Psoas muscle (tissue), 7 donors: ENCODE measurements at regions not wholly inside any gene's neighbourhood (a gene's known extent, or its start where the extent isn't known, plus 50 kb on each side); places are given as distances from the start of the nearest gene placed in this dataset.

Experiments
- ATAC-seq, 4 donors: fragments of 200-7000 bp; cut with Tn5 transposase; one replicate each; pipeline ENCODE4 v1.9.1; 2020; ENCODE audit warnings: moderate library complexity in 3 of 4, mild to moderate bottlenecking in 2 of 4
- DNase-seq, 2 donors: peaks; one replicate each; pipeline ENCODE4 v3.0.0-alpha.2; 2020
- H3K27ac ChIP-seq: fragments of 200-600 bp; one replicate; pipeline ENCODE4 v1.8.0; 2022
- H3K27me3 ChIP-seq, 3 donors: fragments of 200-600 bp in 1 of 3; one replicate each; pipeline versions ENCODE4 v1.6.1 to v1.8.0; 2013 to 2022; ENCODE audit warnings: low read length in 2 of 3, mild to moderate bottlenecking in 2 of 3, moderate library complexity in 1 of 3; ENCODE audit not compliant: insufficient read depth in 3 of 3
- H3K36me3 ChIP-seq, 2 donors: fragments of 200-600 bp in 1 of 2; one replicate each; pipeline versions ENCODE4 v1.6.1 to v1.8.0; 2013 to 2022; ENCODE audit warnings: low read depth in 1 of 2, mild to moderate bottlenecking in 1 of 2, moderate library complexity in 1 of 2; ENCODE audit not compliant: insufficient read depth in 1 of 2
- H3K4me1 ChIP-seq: fragments of 200-600 bp; one replicate; pipeline ENCODE4 v1.8.0; 2022
- H3K4me3 ChIP-seq: fragments of 200-600 bp; one replicate; pipeline ENCODE4 v1.8.0; 2022; ENCODE audit warnings: mild to moderate bottlenecking
- H3K9me3 ChIP-seq: fragments of 200-600 bp; one replicate; pipeline ENCODE4 v1.8.0; 2022
- WGBS, 3 donors: extraction: QIAGEN DNeasy Blood & Tissue Kit; methylation state at CpG; one replicate each; pipeline versions ENCODE4 v1.1.6 to v1.1.7; 2013; 5-methylcytosine and 5-hydroxymethylcytosine counted together
- intact Hi-C, 2 donors: fragments of 100-400 bp; cut with DNase I; formaldehyde crosslinking; loops; one replicate each; pipeline versions ENCODE4 v1.11.0 to v1.14.2; 2022
- TF ChIP-seq, protein P1 (sequence below): fragments of 200-600 bp; IDR thresholded peaks from one replicate; pipeline ENCODE4 v1.8.0; 2022; ENCODE audit warnings: antibody characterized with exemption
- donor health status: healthy with polysubstance abuse.
- donor health status: DM: no; HTN: no; CAD: no; lungs with moderate emphysema.
- donor health status: Bipolar disorder and iron deficiency.
- donor health status: healthy.
- donor health status: DM: yes; HTN: yes; CAD: no.
- donor health status: DM: no; HTN: no; CAD: no.
- donor health status: DM: yes; HTN: yes; CAD: no.

DNA sequence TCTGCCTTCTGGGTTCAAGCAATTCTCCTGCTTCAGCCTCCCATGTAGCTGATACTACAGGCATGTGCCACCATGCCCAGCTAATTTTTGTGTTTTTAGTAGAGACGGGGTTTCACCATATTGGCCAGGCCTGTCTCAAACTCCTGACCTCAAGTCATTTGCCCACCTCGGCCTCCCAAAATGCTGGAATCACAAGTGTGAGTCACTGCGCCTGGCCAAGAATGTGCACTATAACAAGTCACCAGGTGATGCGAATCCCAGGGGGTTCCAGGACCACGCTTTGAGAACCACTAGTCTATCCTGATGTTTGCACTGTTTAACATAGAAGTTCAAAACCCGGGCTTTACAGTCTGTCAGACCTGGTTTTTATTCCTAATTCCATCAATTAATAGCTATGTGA is 144.8 kb downstream of the SUCLG1 start:
- intact Hi-C loops, result no loop called here
- DNase-seq (no peak), ATAC-seq (no peak)
- WGBS, 3 donors, result 92 to 93% (median 93%) methylated on average over 6 of the region's 6 CpGs
- Histone ChIP-seq H3K27ac (no peak overlapping the region), H3K9me3 (no peaks in the 10 kb centered on the region), H3K36me3 (no peaks in the 10 kb centered on the region), H3K4me1 (no peaks in the 10 kb centered on the region), H3K27me3 (peaks cover 0 to 3% (median 0%) of the 10 kb centered on the region in 3 donors), H3K4me3 (no peak overlapping the region)
- TF ChIP-seq, protein P1, sequence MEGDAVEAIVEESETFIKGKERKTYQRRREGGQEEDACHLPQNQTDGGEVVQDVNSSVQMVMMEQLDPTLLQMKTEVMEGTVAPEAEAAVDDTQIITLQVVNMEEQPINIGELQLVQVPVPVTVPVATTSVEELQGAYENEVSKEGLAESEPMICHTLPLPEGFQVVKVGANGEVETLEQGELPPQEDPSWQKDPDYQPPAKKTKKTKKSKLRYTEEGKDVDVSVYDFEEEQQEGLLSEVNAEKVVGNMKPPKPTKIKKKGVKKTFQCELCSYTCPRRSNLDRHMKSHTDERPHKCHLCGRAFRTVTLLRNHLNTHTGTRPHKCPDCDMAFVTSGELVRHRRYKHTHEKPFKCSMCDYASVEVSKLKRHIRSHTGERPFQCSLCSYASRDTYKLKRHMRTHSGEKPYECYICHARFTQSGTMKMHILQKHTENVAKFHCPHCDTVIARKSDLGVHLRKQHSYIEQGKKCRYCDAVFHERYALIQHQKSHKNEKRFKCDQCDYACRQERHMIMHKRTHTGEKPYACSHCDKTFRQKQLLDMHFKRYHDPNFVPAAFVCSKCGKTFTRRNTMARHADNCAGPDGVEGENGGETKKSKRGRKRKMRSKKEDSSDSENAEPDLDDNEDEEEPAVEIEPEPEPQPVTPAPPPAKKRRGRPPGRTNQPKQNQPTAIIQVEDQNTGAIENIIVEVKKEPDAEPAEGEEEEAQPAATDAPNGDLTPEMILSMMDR, result no peak

DNA sequence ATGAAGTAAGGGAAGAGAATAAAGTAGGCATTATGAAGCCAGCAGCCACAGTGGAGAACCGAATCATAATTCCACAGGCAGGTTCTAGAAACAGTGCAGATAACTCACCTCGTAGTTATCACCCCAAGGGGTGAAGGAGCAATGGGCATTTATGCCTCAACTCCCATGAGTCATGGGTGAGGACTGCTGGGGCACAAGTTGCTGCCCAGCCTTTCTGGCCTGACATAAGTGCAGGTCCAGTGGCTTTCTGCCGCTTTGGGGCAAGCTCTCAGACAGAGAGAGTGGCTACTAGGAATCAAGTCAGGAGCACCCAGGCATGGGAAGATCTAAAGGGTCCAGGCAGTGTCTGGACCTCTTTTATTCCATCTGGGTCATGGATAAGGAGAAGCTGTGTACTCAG is 149.8 kb downstream of the SUCLG1 start:
- ATAC-seq, result no peak
- intact Hi-C loops, result loop anchor here in 1 of 2 donors (5.0 kb wide), 1 partner anchor 287 kb away; no protein-coding TSS in a partner anchor
- WGBS, 3 donors, result 75 to 83% (median 82%) methylated on average over 3 of the region's 3 CpGs

DNA sequence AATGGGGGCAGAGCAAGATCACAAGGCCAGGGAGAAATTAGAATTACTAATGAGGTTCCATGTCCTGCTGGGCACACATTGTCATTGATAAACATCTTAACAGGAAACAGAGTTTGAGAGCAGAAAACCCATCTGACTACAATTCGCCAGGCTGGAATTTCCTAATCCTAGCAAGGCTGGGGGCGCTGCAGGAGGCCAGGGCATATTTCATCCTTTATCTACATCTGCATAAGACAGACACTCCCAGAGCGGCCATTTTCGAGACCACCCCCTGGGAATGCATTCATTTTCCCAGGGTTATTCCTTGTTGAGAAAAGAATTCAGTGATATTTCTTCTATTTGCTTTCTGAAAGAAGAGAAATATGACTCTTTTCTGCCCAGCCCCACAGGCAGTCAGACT is 152.7 kb downstream of the SUCLG1 start:
- H3K27ac ChIP-seq, result no peak overlapping the region
- intact Hi-C loops, result loop anchor here in 1 of 2 donors (5.0 kb wide), 1 partner anchor 284 kb away; no protein-coding TSS in a partner anchor
- 81 to 85% (median 84%) methylated on average over 4 of the region's 4 CpGs for WGBS, 3 donors
- H3K9me3 ChIP-seq, result no peaks in the 10 kb centered on the region
- no peaks in the 10 kb centered on the region for H3K36me3 ChIP-seq
- H3K4me3 ChIP-seq, result no peak overlapping the region
- TF ChIP-seq, protein P1, result no peak
- ATAC-seq (no peak), DNase-seq (no peak)
- H3K4me1 ChIP-seq, result no peaks in the 10 kb centered on the region
- peaks cover 0 to 2% (median 2%) of the 10 kb centered on the region in 3 donors for H3K27me3 ChIP-seq

More for the DNA sequence above, 149.8 kb downstream of the SUCLG1 start:
- H3K36me3 ChIP-seq, result no peaks in the 10 kb centered on the region
- no peak overlapping the region for H3K27ac ChIP-seq
- no peaks in the 10 kb centered on the region for H3K4me1 ChIP-seq
- no peaks in the 10 kb centered on the region for H3K9me3 ChIP-seq
- TF ChIP-seq, protein P1, result no peak
- no peak overlapping the region for H3K4me3 ChIP-seq
- no peak for DNase-seq
- peaks cover 0 to 2% (median 2%) of the 10 kb centered on the region in 3 donors for H3K27me3 ChIP-seq

DNA sequence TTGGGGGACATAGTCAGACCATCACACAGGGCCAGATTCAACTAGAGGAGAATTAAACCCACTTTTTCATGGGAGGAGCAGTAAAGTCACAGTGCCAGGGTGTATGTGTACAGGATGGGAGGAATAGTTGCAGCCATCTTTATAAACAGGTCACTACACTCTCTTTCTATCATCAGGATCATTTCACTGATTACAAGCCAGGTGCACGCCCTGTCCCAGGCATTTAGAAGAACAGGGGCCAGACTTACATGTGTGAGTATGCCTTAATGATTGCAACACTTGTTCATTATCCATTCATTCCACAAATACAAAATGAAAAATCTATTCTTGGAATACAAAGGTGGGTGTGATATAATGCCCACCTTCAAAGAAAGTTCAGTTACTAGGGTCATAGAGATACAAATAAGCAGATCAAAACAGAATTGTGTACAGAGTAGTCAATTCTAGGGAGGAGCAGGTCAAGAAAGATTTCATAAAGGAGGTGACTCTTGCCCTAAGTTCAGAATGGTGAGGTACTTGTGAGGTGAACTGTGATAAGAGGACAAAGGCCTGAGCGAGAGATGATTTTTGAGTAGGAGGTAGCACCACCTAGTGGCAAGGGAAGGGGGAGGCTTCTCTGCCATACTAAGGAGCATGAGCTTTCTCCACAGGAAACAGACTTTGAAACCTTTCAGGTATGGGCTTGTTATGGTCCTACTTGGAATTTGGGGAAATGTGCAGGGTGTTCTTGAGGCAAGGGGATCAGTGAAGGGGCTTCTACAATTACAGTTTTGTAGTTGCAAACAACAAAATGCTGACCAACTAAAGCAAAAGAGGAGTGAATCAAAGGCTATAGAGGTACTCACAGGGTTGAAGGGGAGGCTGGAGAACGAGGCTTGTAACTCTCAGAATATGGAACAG is 156.3 kb downstream of the SUCLG1 start:
- H3K27me3 ChIP-seq, result peaks cover 0 to 2% (median 0%) of the 10 kb centered on the region in 3 donors
- DNase-seq, result no peak
- H3K4me1 ChIP-seq, result no peaks in the 10 kb centered on the region
- H3K27ac ChIP-seq, result no peak overlapping the region
- ATAC-seq, result no peak
- intact Hi-C loops, result no loop called here
- 41 to 52% (median 45%) methylated on average over 3 of the region's 3 CpGs for WGBS, 3 donors
- H3K4me3 ChIP-seq, result no peak overlapping the region
- no peaks in the 10 kb centered on the region for H3K9me3 ChIP-seq
- H3K36me3 ChIP-seq, result no peaks in the 10 kb centered on the region
- TF ChIP-seq, protein P1, result peak; percentile 33
